ENCODE measurements at regions not wholly inside any gene's neighbourhood (a gene's known extent, or its start where the extent isn't known, plus 50 kb on each side); places are given as distances from the start of the nearest gene placed in this dataset.

DNA sequence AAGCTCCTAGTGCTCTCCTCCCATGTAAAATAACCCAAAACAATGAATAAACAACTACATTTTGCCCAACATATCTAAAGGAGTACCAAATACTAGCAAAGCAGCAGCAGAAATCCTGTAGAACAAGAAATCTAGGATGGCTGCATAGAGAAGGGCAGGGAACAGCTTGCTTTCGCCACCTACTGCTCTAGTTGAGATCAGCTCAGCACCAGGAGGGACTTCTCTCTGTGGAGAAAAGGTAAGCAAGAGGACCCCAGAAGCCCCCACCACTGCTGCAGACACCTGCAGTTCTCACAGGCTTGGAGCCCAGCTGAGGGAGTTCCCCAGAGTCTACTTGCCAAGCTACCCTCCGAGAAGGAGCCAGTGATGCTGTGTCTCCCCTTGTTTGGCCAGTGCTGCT, 243.0 kb upstream of the CHST9 start:
- no CpG with 5 or more reads among the region's 2 CpGs for WGBS (ENCODE audit: extremely low coverage, insufficient read length, low lambda C conversion rate)

More for the DNA sequence above, 243.0 kb upstream of the CHST9 start:
- H3K9me3 ChIP-seq (ENCODE audit: control insufficient read depth, low read depth, low read length) = no peaks in the 10 kb centered on the region
- no peak overlapping the region for H3K14ac ChIP-seq (ENCODE audit: insufficient read depth, low read length)
- Mint-ChIP-seq H3K36me3 (ENCODE audit: insufficient read depth in 1 of 3, low read depth in 3 of 3) (no peaks in the 10 kb centered on the region), H3K27ac (no peak overlapping the region), H3K9me3 (peaks cover 0 to 5% of the 10 kb centered on the region in 2 experiments; a peak in 2 of 5 replicates), H3K4me1 (no peaks in the 10 kb centered on the region), H3K27me3 (ENCODE audit: low read depth) (no peaks in the 10 kb centered on the region), H3K4me3 (no peak overlapping the region)
- H2BK20ac ChIP-seq (ENCODE audit: low read depth, low read length, poor library complexity, severe bottlenecking) = no peak overlapping the region
- no peaks in the 10 kb centered on the region for H3K79me1 ChIP-seq (ENCODE audit: insufficient read depth, low read depth, low read length, poor library complexity, severe bottlenecking)
- no peak overlapping the region for H2BK15ac ChIP-seq (ENCODE audit: low read depth, low read length)
- TF ChIP-seq, protein P1, sequence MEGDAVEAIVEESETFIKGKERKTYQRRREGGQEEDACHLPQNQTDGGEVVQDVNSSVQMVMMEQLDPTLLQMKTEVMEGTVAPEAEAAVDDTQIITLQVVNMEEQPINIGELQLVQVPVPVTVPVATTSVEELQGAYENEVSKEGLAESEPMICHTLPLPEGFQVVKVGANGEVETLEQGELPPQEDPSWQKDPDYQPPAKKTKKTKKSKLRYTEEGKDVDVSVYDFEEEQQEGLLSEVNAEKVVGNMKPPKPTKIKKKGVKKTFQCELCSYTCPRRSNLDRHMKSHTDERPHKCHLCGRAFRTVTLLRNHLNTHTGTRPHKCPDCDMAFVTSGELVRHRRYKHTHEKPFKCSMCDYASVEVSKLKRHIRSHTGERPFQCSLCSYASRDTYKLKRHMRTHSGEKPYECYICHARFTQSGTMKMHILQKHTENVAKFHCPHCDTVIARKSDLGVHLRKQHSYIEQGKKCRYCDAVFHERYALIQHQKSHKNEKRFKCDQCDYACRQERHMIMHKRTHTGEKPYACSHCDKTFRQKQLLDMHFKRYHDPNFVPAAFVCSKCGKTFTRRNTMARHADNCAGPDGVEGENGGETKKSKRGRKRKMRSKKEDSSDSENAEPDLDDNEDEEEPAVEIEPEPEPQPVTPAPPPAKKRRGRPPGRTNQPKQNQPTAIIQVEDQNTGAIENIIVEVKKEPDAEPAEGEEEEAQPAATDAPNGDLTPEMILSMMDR (conservative IDR thresholded peaks at IDR 0.05) = peak; percentile 47; the same call in 2 of the 3 replicates
- H3K18ac ChIP-seq (ENCODE audit: insufficient read length, low read depth, low read length) = no peak overlapping the region
- no peak overlapping the region for H3K23ac ChIP-seq (ENCODE audit: insufficient read length, low read depth, low read length)
- H3K23me2 ChIP-seq (ENCODE audit: insufficient read length, low read depth, low read length, poor library complexity, severe bottlenecking) = no peaks in the 10 kb centered on the region
- H3K27ac ChIP-seq (ENCODE audit: insufficient read length, low read depth, low read length) = no peak overlapping the region
- no peak overlapping the region for H4K5ac ChIP-seq (ENCODE audit: insufficient read length, low read depth, low read length)
- H3T11ph ChIP-seq (ENCODE audit: low read length) = no peak overlapping the region
- H3K9ac ChIP-seq (ENCODE audit: extremely low read depth, insufficient read length, low read length) = no peak overlapping the region
- no peaks in the 10 kb centered on the region for H4K20me1 ChIP-seq (ENCODE audit: control insufficient read depth, insufficient read depth, insufficient read length)
- H3K4me1 ChIP-seq (ENCODE audit: insufficient read depth, low read length) = no peaks in the 10 kb centered on the region
- no peaks in the 10 kb centered on the region for H3K79me2 ChIP-seq (ENCODE audit: insufficient read depth, low read length)
- no peak overlapping the region for H2AK5ac ChIP-seq (ENCODE audit: insufficient read length, low read length)
- H2BK120ac ChIP-seq (ENCODE audit: low read depth, low read length, poor library complexity, severe bottlenecking) = no peak overlapping the region
- H4K91ac ChIP-seq (ENCODE audit: insufficient read length, low read depth, low read length) = no peak overlapping the region
- no peak overlapping the region for H2AFZ ChIP-seq (ENCODE audit: low read length)
- no peak overlapping the region for H3K4me2 ChIP-seq (ENCODE audit: insufficient read depth, insufficient read length, low read length)
- H2BK12ac ChIP-seq (ENCODE audit: insufficient read length, low read depth, low read length) = no peak overlapping the region
- no peak overlapping the region for H2BK5ac ChIP-seq (ENCODE audit: insufficient read length, low read length)
- no peaks in the 10 kb centered on the region for H3K27me3 ChIP-seq (ENCODE audit: insufficient read depth, low read length)
- no peak overlapping the region for H4K8ac ChIP-seq (replicated peaks; ENCODE audit: insufficient read length, low read depth, low read length)
- no peak overlapping the region for H3K4ac ChIP-seq (ENCODE audit: low read depth, low read length)
- H3K56ac ChIP-seq (ENCODE audit: insufficient read length, low read depth, low read length) = no peak overlapping the region
- DNase-seq = peak; percentile 39
